Keratinocyte (primary cell): ENCODE measurements at regions not wholly inside any gene's neighbourhood (a gene's known extent, or its start where the extent isn't known, plus 50 kb on each side); places are given as distances from the start of the nearest gene placed in this dataset.

ENCODE experiments used
- DNase-seq: peaks from one replicate; pipeline ENCODE4 v3.0.0-alpha.2; 2011; ENCODE audit warnings: low read depth, missing footprints, low spot score
- FAIRE-seq: peaks from 2 replicates; lab custom pipeline; 2011; peaks lifted over from hg19 to GRCh38; lab: Jason Lieb, UNC
- H2AFZ ChIP-seq: 2 replicates; pipeline ENCODE4 v1.6.0; 2012; ENCODE audit warnings: low read length, control low read depth, inconsistent platforms; ENCODE audit not compliant: control insufficient read depth
- H3K27ac ChIP-seq: 2 replicates; pipeline ENCODE4 v1.5.1; 2011; ENCODE audit warnings: low read length; ENCODE audit not compliant: control insufficient read depth, insufficient read depth
- H3K27me3 ChIP-seq: 3 replicates; pipeline ENCODE4 v1.6.0; 2011; ENCODE audit warnings: low read length; ENCODE audit not compliant: control insufficient read depth, insufficient read depth; ENCODE audit errors: extremely low read depth
- H3K36me3 ChIP-seq, 2 experiments: 2 replicates in 1 of 2; 3 replicates in 1 of 2; pipeline ENCODE4 v1.5.1; 2011; ENCODE audit warnings: low read length in 2 of 2, mild to moderate bottlenecking in 1 of 2; ENCODE audit not compliant: control insufficient read depth in 2 of 2, insufficient read depth in 2 of 2; ENCODE audit errors: extremely low read depth in 1 of 2
- H3K4me1 ChIP-seq: 3 replicates; pipeline ENCODE4 v1.5.1; 2011; ENCODE audit warnings: low read length; ENCODE audit not compliant: control insufficient read depth, insufficient read depth; ENCODE audit errors: extremely low read depth
- H3K4me2 ChIP-seq: 3 replicates; pipeline ENCODE4 v1.6.0; 2011; ENCODE audit warnings: low read depth, low read length; ENCODE audit not compliant: control insufficient read depth, insufficient read depth; ENCODE audit errors: extremely low read depth
- H3K4me3 ChIP-seq, 3 experiments: fragments of 200-600 bp in 1 of 3; sonication (generic) in 1 of 3; 2 replicates in 2 of 3; 3 replicates in 1 of 3; pipeline ENCODE4 v1.5.1; 2011 to 2016; ENCODE audit warnings: low read length in 3 of 3, mild to moderate bottlenecking in 3 of 3, control low read depth in 2 of 3, inconsistent platforms in 1 of 3, low read depth in 1 of 3, mixed read lengths in 1 of 3, mixed run types in 1 of 3, moderate library complexity in 1 of 3; ENCODE audit not compliant: control insufficient read depth in 2 of 3, insufficient read depth in 2 of 3; ENCODE audit errors: extremely low read depth in 1 of 3
- H3K79me2 ChIP-seq: 2 replicates; pipeline ENCODE4 v1.6.0; 2012; ENCODE audit warnings: low read length; ENCODE audit not compliant: control insufficient read depth, insufficient read depth
- H3K9ac ChIP-seq: 3 replicates; pipeline ENCODE4 v1.6.0; 2011; ENCODE audit warnings: low read length; ENCODE audit not compliant: control insufficient read depth, insufficient read depth; ENCODE audit errors: extremely low read depth
- H3K9me1 ChIP-seq: 3 replicates; pipeline ENCODE4 v1.6.0; 2011; ENCODE audit warnings: low read length; ENCODE audit not compliant: control insufficient read depth, insufficient read depth; ENCODE audit errors: extremely low read depth
- H3K9me3 ChIP-seq: 2 replicates; pipeline ENCODE4 v1.5.1; 2012; ENCODE audit warnings: low read depth, low read length; ENCODE audit not compliant: control insufficient read depth
- H4K20me1 ChIP-seq: 3 replicates; pipeline ENCODE4 v1.6.0; 2011; ENCODE audit warnings: low read length; ENCODE audit not compliant: control insufficient read depth, insufficient read depth; ENCODE audit errors: extremely low read depth
- CTCF ChIP-seq, 3 experiments: IDR thresholded peaks in 1 of 3; conservative IDR thresholded peaks in 1 of 3; optimal IDR thresholded peaks in 1 of 3; 2 replicates in 2 of 3; 3 replicates in 1 of 3; pipeline versions ENCODE3 to v1.5.1; 2011; ENCODE audit warnings: low read length in 3 of 3, mild to moderate bottlenecking in 3 of 3, moderate library complexity in 2 of 3, control low read depth in 1 of 3, inconsistent platforms in 1 of 3; ENCODE audit not compliant: insufficient read depth in 2 of 3; ENCODE audit errors: extremely low read depth in 1 of 3
- EZH2 ChIP-seq: IDR thresholded peaks from one replicate; pipeline ENCODE4 v1.6.1; 2012; ENCODE audit warnings: inconsistent platforms, mild to moderate bottlenecking, low read length, moderate library complexity
- dilution Hi-C: fragments of 300-500 bp; cut with MboI; formaldehyde crosslinking; loops from one replicate; pipeline ENCODE4 v1.7.0; 2020; ENCODE audit warnings: low sequenced_read_pairs; ENCODE audit not compliant: extremely low pct_ligation_motif_present

GRCh38 chr1:192951691-192952460 is 107.3 kb downstream of the UCHL5 start:
- Histone ChIP-seq H3K4me1 (peaks cover 5% of the 10 kb centered on the region), H3K9ac (no peak overlapping the region), H3K79me2 (no peaks in the 10 kb centered on the region), H3K27me3 (no peaks in the 10 kb centered on the region), H3K9me3 (no peaks in the 10 kb centered on the region), H3K36me3 (peaks cover 0 to 1% of the 10 kb centered on the region in 2 experiments), H3K4me2 (no peak overlapping the region), H3K27ac (no peak overlapping the region), H3K4me3 (no peak overlapping the region), H2AFZ (no peak overlapping the region), H4K20me1 (no peaks in the 10 kb centered on the region), H3K9me1 (no peaks in the 10 kb centered on the region)
- TF ChIP-seq EZH2, result no peak
- no peak for TF ChIP-seq CTCF (optimal IDR thresholded peaks at IDR 0.05 in 1 of 3, IDR thresholded peaks at IDR 0.05 in 1 of 3, conservative IDR thresholded peaks at IDR 0.05 in 1 of 3; ENCODE audit: extremely low read depth in 1 of 3, insufficient read depth in 2 of 3, low read length in 3 of 3)
- FAIRE-seq, result peak; percentile 59
- DNase-seq, result peak; percentile 13
- dilution Hi-C loops, result no loop called here

GRCh38 chr1:192952646-192953045 is 106.5 kb downstream of the UCHL5 start:
- Histone ChIP-seq H3K27ac (no peak overlapping the region), H3K79me2 (no peaks in the 10 kb centered on the region), H3K36me3 (peaks cover 0 to 1% of the 10 kb centered on the region in 2 experiments), H3K9me3 (no peaks in the 10 kb centered on the region), H4K20me1 (no peaks in the 10 kb centered on the region), H3K4me3 (no peak overlapping the region), H3K4me2 (no peak overlapping the region), H3K9me1 (no peaks in the 10 kb centered on the region), H3K4me1 (peaks cover 5% of the 10 kb centered on the region), H3K9ac (no peak overlapping the region), H3K27me3 (no peaks in the 10 kb centered on the region), H2AFZ (no peak overlapping the region)
- TF ChIP-seq CTCF (optimal IDR thresholded peaks at IDR 0.05 in 1 of 3, IDR thresholded peaks at IDR 0.05 in 1 of 3, conservative IDR thresholded peaks at IDR 0.05 in 1 of 3; ENCODE audit: extremely low read depth in 1 of 3, insufficient read depth in 2 of 3, low read length in 3 of 3) (no peak), EZH2 (no peak)
- no peak for DNase-seq
- no peak for FAIRE-seq
- dilution Hi-C loops, result no loop called here
